ENCODE measurements at regions not wholly inside any gene's neighbourhood (a gene's known extent, or its start where the extent isn't known, plus 50 kb on each side); places are given as distances from the start of the nearest gene placed in this dataset.

DNA sequence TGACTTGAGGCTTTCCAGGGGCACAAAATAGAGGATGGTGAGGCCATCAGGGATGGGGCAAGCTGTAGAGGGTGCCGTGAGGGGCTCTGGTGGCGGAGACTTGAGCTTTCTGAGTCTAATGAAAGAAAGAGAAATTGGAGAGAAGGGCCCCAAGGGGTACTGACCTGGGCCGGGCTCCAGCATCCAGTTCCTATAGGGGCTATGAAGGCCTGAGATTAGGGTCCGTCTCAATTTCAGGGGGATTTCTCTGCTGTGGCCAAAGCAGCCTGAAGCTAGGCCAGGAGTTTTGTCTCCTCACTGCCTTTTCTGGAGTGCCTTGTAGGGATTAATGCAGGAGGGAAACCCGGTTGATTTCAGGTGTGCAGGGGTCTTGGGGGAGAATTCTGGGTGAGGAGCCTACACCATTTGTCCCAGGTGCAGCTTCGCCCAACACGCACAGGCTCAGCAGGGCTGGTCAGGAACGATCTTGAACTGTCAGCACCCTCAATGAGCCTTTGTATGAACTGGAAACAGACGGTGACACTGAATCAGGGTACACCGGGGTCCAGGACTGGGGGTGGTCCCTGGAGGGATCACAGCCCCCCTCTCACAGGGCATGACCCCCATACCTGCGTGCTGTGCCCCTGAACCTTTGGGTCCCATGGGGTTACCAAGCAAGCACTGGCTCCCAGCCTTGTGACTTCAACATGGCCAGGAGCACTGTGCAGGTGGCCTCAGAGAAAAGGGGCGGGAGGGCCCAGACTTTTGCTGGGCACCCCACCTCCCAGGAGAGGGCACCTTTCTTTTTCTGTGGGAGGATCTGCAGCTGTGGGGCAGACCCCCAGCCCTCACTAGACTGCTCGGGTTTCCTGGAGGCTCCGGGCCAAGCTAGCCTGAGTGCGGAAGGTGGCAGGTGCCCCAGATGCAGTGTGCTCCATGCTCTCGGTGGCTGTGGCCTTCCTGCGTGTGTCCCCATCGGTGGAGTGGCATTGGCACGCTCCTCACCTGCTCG lies 122.9 kb upstream of the RET start:
- Histone ChIP-seq H3K4me3 (ENCODE audit: control extremely low read depth in 1 of 5, extremely low read depth in 1 of 5, insufficient read depth in 1 of 5, low read depth in 2 of 5, low read length in 4 of 5) (no peak overlapping the region), H3K4me1 (ENCODE audit: control insufficient read depth in 2 of 2, insufficient read depth in 2 of 2, low read length in 2 of 2) (no peaks in the 10 kb centered on the region), H3K9me3 (ENCODE audit: control extremely low read depth in 1 of 3, control insufficient read depth in 2 of 3, insufficient read depth in 1 of 3, low read length in 2 of 3) (peaks cover 0 to 22% (median 0%) of the 10 kb centered on the region in 3 donors), H3K27me3 (replicated peaks in 1 of 4; ENCODE audit: control extremely low read depth in 1 of 4, control insufficient read depth in 3 of 4, insufficient read depth in 4 of 4, low read length in 3 of 4) (no peaks in the 10 kb centered on the region), H3K27ac (ENCODE audit: low read length in 2 of 2) (no peak overlapping the region), H4K20me1 (ENCODE audit: control insufficient read depth, insufficient read depth, low read length, poor library complexity, severe bottlenecking) (no peaks in the 10 kb centered on the region), H2AFZ (ENCODE audit: insufficient read depth, low read depth, low read length, poor library complexity, severe bottlenecking) (no peak overlapping the region), H3K9ac (ENCODE audit: low read length) (no peak overlapping the region), H3K36me3 (replicated peaks in 1 of 2; ENCODE audit: control extremely low read depth in 1 of 2, control insufficient read depth in 1 of 2, extremely low read depth in 1 of 2, insufficient read depth in 2 of 2, low read length in 1 of 2) (no peaks in the 10 kb centered on the region), H3K79me2 (ENCODE audit: control insufficient read depth, insufficient read depth, low read length) (no peaks in the 10 kb centered on the region), H3K4me2 (replicated peaks; ENCODE audit: low read depth, low read length, poor library complexity, severe bottlenecking) (no peak overlapping the region)
- ATAC-seq (ENCODE audit: low read depth) (no peak), DNase-seq (no peak)
- intact Hi-C loops (cut with micrococcal nuclease): no loop called here
- TF ChIP-seq, protein P1, sequence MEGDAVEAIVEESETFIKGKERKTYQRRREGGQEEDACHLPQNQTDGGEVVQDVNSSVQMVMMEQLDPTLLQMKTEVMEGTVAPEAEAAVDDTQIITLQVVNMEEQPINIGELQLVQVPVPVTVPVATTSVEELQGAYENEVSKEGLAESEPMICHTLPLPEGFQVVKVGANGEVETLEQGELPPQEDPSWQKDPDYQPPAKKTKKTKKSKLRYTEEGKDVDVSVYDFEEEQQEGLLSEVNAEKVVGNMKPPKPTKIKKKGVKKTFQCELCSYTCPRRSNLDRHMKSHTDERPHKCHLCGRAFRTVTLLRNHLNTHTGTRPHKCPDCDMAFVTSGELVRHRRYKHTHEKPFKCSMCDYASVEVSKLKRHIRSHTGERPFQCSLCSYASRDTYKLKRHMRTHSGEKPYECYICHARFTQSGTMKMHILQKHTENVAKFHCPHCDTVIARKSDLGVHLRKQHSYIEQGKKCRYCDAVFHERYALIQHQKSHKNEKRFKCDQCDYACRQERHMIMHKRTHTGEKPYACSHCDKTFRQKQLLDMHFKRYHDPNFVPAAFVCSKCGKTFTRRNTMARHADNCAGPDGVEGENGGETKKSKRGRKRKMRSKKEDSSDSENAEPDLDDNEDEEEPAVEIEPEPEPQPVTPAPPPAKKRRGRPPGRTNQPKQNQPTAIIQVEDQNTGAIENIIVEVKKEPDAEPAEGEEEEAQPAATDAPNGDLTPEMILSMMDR (IDR thresholded peaks at IDR 0.05): no peak
- TF ChIP-seq EZH2 (IDR thresholded peaks at IDR 0.05; ENCODE audit: borderline replicate concordance, insufficient read depth, low read depth, low read length, poor library complexity, severe bottlenecking): no peak
- no peaks in the 10 kb centered on the region for H3K4me1 Mint-ChIP-seq
- peaks cover 4% of the 10 kb centered on the region for H3K9me3 Mint-ChIP-seq (ENCODE audit: insufficient read depth)
- no peak overlapping the region for H3K27ac Mint-ChIP-seq
- peaks cover 4% of the 10 kb centered on the region for H3K27me3 Mint-ChIP-seq
- H3K4me3 Mint-ChIP-seq: no peak overlapping the region
- ChIA-PET POLR2A (no interaction called here), CTCF (no interaction called here)
- 93% methylated on average over 18 of the region's 20 CpGs for WGBS (ENCODE audit: insufficient coverage)

DNA sequence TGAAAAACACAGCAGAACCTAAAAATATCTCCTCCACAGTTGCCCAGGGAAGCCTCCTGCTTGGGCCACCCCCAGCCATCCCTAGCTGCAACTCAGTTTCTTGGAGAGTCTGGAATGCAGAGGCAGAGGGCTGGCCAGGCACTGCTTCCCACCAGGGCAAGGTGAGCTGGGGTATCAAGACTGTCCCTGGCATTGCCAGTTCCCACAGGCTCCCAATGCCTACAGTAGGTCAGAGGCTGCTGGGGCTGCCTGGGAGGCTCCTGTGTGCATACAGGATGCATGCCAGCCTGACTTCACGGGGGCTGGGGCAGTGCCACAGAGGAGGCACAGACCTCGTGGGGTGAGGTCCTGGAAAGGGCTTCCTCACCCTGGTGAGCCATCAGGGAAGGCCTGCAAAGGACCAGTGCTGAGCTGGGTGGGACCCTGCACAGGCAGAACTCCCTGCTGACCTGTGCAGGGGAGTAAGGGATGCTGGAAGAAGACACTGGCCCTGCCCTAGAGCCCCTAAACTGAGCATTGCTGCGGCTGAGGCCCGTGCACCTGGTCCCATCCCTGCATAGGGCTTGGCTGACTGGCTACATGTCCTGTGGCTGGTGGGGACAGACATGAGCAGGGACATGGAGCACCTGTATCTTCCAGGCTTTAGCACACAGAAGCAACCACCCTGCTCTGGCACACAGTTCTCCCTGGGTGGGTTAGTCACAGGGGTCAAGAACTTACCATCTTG lies 121.9 kb upstream of the RET start:
- Histone ChIP-seq H3K27ac (ENCODE audit: low read length in 2 of 2) (no peak overlapping the region), H3K27me3 (replicated peaks in 1 of 4; ENCODE audit: control extremely low read depth in 1 of 4, control insufficient read depth in 3 of 4, insufficient read depth in 4 of 4, low read length in 3 of 4) (no peaks in the 10 kb centered on the region), H3K4me1 (ENCODE audit: control insufficient read depth in 2 of 2, insufficient read depth in 2 of 2, low read length in 2 of 2) (no peaks in the 10 kb centered on the region), H4K20me1 (ENCODE audit: control insufficient read depth, insufficient read depth, low read length, poor library complexity, severe bottlenecking) (no peaks in the 10 kb centered on the region), H3K9ac (ENCODE audit: low read length) (no peak overlapping the region), H3K79me2 (ENCODE audit: control insufficient read depth, insufficient read depth, low read length) (no peaks in the 10 kb centered on the region), H3K36me3 (replicated peaks in 1 of 2; ENCODE audit: control extremely low read depth in 1 of 2, control insufficient read depth in 1 of 2, extremely low read depth in 1 of 2, insufficient read depth in 2 of 2, low read length in 1 of 2) (no peaks in the 10 kb centered on the region), H3K4me3 (ENCODE audit: control extremely low read depth in 1 of 5, extremely low read depth in 1 of 5, insufficient read depth in 1 of 5, low read depth in 2 of 5, low read length in 4 of 5) (no peak overlapping the region), H2AFZ (ENCODE audit: insufficient read depth, low read depth, low read length, poor library complexity, severe bottlenecking) (no peak overlapping the region), H3K9me3 (ENCODE audit: control extremely low read depth in 1 of 3, control insufficient read depth in 2 of 3, insufficient read depth in 1 of 3, low read length in 2 of 3) (peaks cover 0 to 22% (median 0%) of the 10 kb centered on the region in 3 donors), H3K4me2 (replicated peaks; ENCODE audit: low read depth, low read length, poor library complexity, severe bottlenecking) (no peak overlapping the region)
- ChIA-PET CTCF (no interaction called here), POLR2A (no interaction called here)
- Mint-ChIP-seq H3K9me3 (ENCODE audit: insufficient read depth) (peaks cover 4% of the 10 kb centered on the region), H3K4me1 (no peaks in the 10 kb centered on the region), H3K27ac (no peak overlapping the region), H3K4me3 (no peak overlapping the region), H3K27me3 (no peaks in the 10 kb centered on the region)
- no peak for DNase-seq
- intact Hi-C loops (cut with micrococcal nuclease): no loop called here
- no peak for ATAC-seq (ENCODE audit: low read depth)
- WGBS (ENCODE audit: insufficient coverage): 83% methylated on average over 4 of the region's 4 CpGs
- no peak for TF ChIP-seq EZH2 (IDR thresholded peaks at IDR 0.05; ENCODE audit: borderline replicate concordance, insufficient read depth, low read depth, low read length, poor library complexity, severe bottlenecking)
- TF ChIP-seq, protein P1 (IDR thresholded peaks at IDR 0.05): no peak
